NT2/D1 (cell line): ENCODE measurements at regions not wholly inside any gene's neighbourhood (a gene's known extent, or its start where the extent isn't known, plus 50 kb on each side); places are given as distances from the start of the nearest gene placed in this dataset.

Experiments used
- DNase-seq: peaks from one replicate; pipeline ENCODE4 v3.0.0-alpha.2; 2011; ENCODE audit warnings: low read depth, low spot score
- H3K27me3 ChIP-seq: 2 replicates; pipeline ENCODE4 v1.6.0; 2011; ENCODE audit warnings: mild to moderate bottlenecking; ENCODE audit not compliant: insufficient read length, insufficient read depth
- H3K36me3 ChIP-seq: 2 replicates; pipeline ENCODE4 v1.6.1; 2011; ENCODE audit warnings: mild to moderate bottlenecking, low read length, mixed read lengths; ENCODE audit not compliant: insufficient read depth, insufficient read length
- H3K4me1 ChIP-seq: 2 replicates; pipeline ENCODE4 v1.5.1; 2011; ENCODE audit not compliant: insufficient read depth, insufficient read length
- H3K4me3 ChIP-seq: 2 replicates; pipeline ENCODE4 v1.5.1; 2011; ENCODE audit warnings: low read depth; ENCODE audit not compliant: insufficient read length
- H3K9ac ChIP-seq: 2 replicates; pipeline ENCODE4 v1.6.0; 2011; ENCODE audit warnings: low read depth; ENCODE audit not compliant: insufficient read length
- H3K9me3 ChIP-seq: 2 replicates; pipeline ENCODE4 v1.5.1; 2011; ENCODE audit warnings: mild to moderate bottlenecking, low read length; ENCODE audit not compliant: insufficient read depth
- SUZ12 ChIP-seq: IDR thresholded peaks from 2 replicates; pipeline ENCODE4 v1.6.1; 2011; ENCODE audit not compliant: insufficient read length, insufficient read depth; ENCODE audit errors: extremely low read depth
- YY1 ChIP-seq: IDR thresholded peaks from 2 replicates; pipeline ENCODE4 v1.6.1; 2011; ENCODE audit not compliant: insufficient read length, insufficient read depth
- ZNF274 ChIP-seq: IDR thresholded peaks from 2 replicates; pipeline ENCODE4 v1.6.1; 2011; ENCODE audit warnings: mild to moderate bottlenecking, low read depth, low read length

GRCh38 chr12:42707312-42708226 lies 118.0 kb upstream of the PRICKLE1 start:
- TF ChIP-seq YY1: no peak
- TF ChIP-seq ZNF274: no peak
- no peak for TF ChIP-seq SUZ12
- Histone ChIP-seq H3K4me1 (peaks cover 3% of the 10 kb centered on the region), H3K4me3 (no peak overlapping the region), H3K36me3 (no peaks in the 10 kb centered on the region), H3K9me3 (no peaks in the 10 kb centered on the region; the same call in 1 of the 2 replicates), H3K27me3 (no peaks in the 10 kb centered on the region), H3K9ac (no peak overlapping the region)
- no peak for DNase-seq

GRCh38 chr12:42706321-42706720 lies 116.8 kb upstream of the PRICKLE1 start:
- no peak for TF ChIP-seq YY1
- TF ChIP-seq SUZ12: no peak
- TF ChIP-seq ZNF274: no peak
- Histone ChIP-seq H3K4me3 (no peak overlapping the region), H3K36me3 (no peaks in the 10 kb centered on the region), H3K9ac (no peak overlapping the region), H3K9me3 (no peaks in the 10 kb centered on the region; the same call in 1 of the 2 replicates), H3K27me3 (no peaks in the 10 kb centered on the region), H3K4me1 (peaks cover 3% of the 10 kb centered on the region)
- no peak for DNase-seq

GRCh38 chr12:42705863-42706262 lies 116.3 kb upstream of the PRICKLE1 start:
- no peak for DNase-seq
- TF ChIP-seq YY1 (no peak), SUZ12 (no peak), ZNF274 (no peak)
- Histone ChIP-seq H3K27me3 (no peaks in the 10 kb centered on the region), H3K9me3 (no peaks in the 10 kb centered on the region; the same call in 1 of the 2 replicates), H3K9ac (no peak overlapping the region), H3K4me1 (peaks cover 3% of the 10 kb centered on the region), H3K36me3 (no peaks in the 10 kb centered on the region), H3K4me3 (no peak overlapping the region)

GRCh38 chr12:42704810-42705401 lies 115.4 kb upstream of the PRICKLE1 start:
- no peak for DNase-seq
- Histone ChIP-seq H3K9ac (no peak overlapping the region), H3K36me3 (no peaks in the 10 kb centered on the region), H3K4me3 (no peak overlapping the region), H3K4me1 (peaks cover 3% of the 10 kb centered on the region), H3K27me3 (no peaks in the 10 kb centered on the region), H3K9me3 (no peaks in the 10 kb centered on the region; the same call in 1 of the 2 replicates)
- TF ChIP-seq YY1 (no peak), ZNF274 (no peak), SUZ12 (no peak)

- H3K36me3 ChIP-seq: no peaks in the 10 kb centered on the region
- no peak for TF ChIP-seq SUZ12
- no peak for TF ChIP-seq YY1
- no peak for TF ChIP-seq ZNF274
- no peak overlapping the region for H3K4me3 ChIP-seq
- no peaks in the 10 kb centered on the region for H3K27me3 ChIP-seq
- no peak overlapping the region for H3K9ac ChIP-seq
- peaks cover 3% of the 10 kb centered on the region for H3K4me1 ChIP-seq
- H3K9me3 ChIP-seq: no peaks in the 10 kb centered on the region
- DNase-seq: no peak
These were observed 114.8 kb upstream of the PRICKLE1 start for GRCh38 chr12:42704340-42704739.

- TF ChIP-seq YY1: no peak
- TF ChIP-seq ZNF274: no peak
- TF ChIP-seq SUZ12: no peak
- Histone ChIP-seq H3K36me3 (no peaks in the 10 kb centered on the region), H3K9ac (no peak overlapping the region), H3K9me3 (no peaks in the 10 kb centered on the region), H3K27me3 (no peaks in the 10 kb centered on the region), H3K4me3 (no peak overlapping the region), H3K4me1 (no peaks in the 10 kb centered on the region)
- no peak for DNase-seq
These were observed 111.5 kb upstream of the PRICKLE1 start for GRCh38 chr12:42701084-42701483.

GRCh38 chr12:42698213-42698612 lies 108.7 kb upstream of the PRICKLE1 start:
- Histone ChIP-seq H3K4me3 (no peak overlapping the region), H3K27me3 (no peaks in the 10 kb centered on the region), H3K9ac (no peak overlapping the region), H3K4me1 (no peaks in the 10 kb centered on the region), H3K36me3 (no peaks in the 10 kb centered on the region), H3K9me3 (peaks cover 7% of the 10 kb centered on the region; the same call in 1 of the 2 replicates)
- no peak for TF ChIP-seq ZNF274
- no peak for TF ChIP-seq SUZ12
- no peak for TF ChIP-seq YY1
- no peak for DNase-seq
